CD14-positive monocyte (primary cell): ENCODE measurements at regions not wholly inside any gene's neighbourhood (a gene's known extent, or its start where the extent isn't known, plus 50 kb on each side); places are given as distances from the start of the nearest gene placed in this dataset.

ENCODE experiments used
- DNase-seq, 3 donors: peaks; one replicate each; pipeline ENCODE4 v3.0.0-alpha.2; 2011 to 2022
- H2AFZ ChIP-seq: 2 replicates; pipeline ENCODE4 v1.6.0; 2012; ENCODE audit warnings: mild to moderate bottlenecking, low read depth, low read length, inconsistent platforms; ENCODE audit not compliant: insufficient read depth, poor library complexity, severe bottlenecking
- H3K27ac ChIP-seq, 2 donors: 1 replicate in 1 of 2; 2 replicates in 1 of 2; pipeline ENCODE4 v1.5.1; 2012 to 2013; ENCODE audit warnings: low read length in 2 of 2, control low read depth in 1 of 2, inconsistent platforms in 1 of 2, low read depth in 1 of 2, mild to moderate bottlenecking in 1 of 2
- H3K27me3 ChIP-seq, 2 donors: one replicate each; pipeline versions ENCODE4 v1.6.0 to v1.6.1; 2011 to 2013; ENCODE audit warnings: low read length in 2 of 2; ENCODE audit not compliant: control insufficient read depth in 2 of 2, insufficient read depth in 2 of 2
- H3K36me3 ChIP-seq, 2 donors: replicated peaks in 1 of 2; 1 replicate in 1 of 2; 2 replicates in 1 of 2; pipeline versions ENCODE4 v1.5.1 to v1.6.1; 2012 to 2013; ENCODE audit warnings: low read length in 2 of 2, control low read depth in 1 of 2, inconsistent platforms in 1 of 2, mild to moderate bottlenecking in 1 of 2; ENCODE audit not compliant: insufficient read depth in 2 of 2, control insufficient read depth in 1 of 2
- H3K4me1 ChIP-seq, 2 donors: 1 replicate in 1 of 2; 2 replicates in 1 of 2; pipeline versions ENCODE4 v1.5.1 to v1.6.1; 2012 to 2013; ENCODE audit warnings: low read length in 2 of 2, control low read depth in 1 of 2, inconsistent platforms in 1 of 2, mild to moderate bottlenecking in 1 of 2, moderate library complexity in 1 of 2; ENCODE audit not compliant: insufficient read depth in 2 of 2, control insufficient read depth in 1 of 2
- H3K4me2 ChIP-seq: replicated peaks from 2 replicates; pipeline ENCODE3; 2012; ENCODE audit warnings: low read length, moderate library complexity, mild to moderate bottlenecking; ENCODE audit not compliant: poor library complexity, severe bottlenecking; ENCODE audit errors: extremely low read depth
- H3K4me3 ChIP-seq, 3 experiments: fragments of 200-600 bp in 1 of 3; sonication (generic) in 1 of 3; replicated peaks in 1 of 3; 1 replicate in 2 of 3; 2 replicates in 1 of 3; pipeline ENCODE4 v1.5.1; 2011 to 2013; ENCODE audit warnings: low read length in 3 of 3, mild to moderate bottlenecking in 3 of 3, control low read depth in 2 of 3, low read depth in 2 of 3, inconsistent platforms in 1 of 3, moderate library complexity in 1 of 3
- H3K79me2 ChIP-seq: 2 replicates; pipeline ENCODE4 v1.6.0; 2012; ENCODE audit warnings: mild to moderate bottlenecking, control low read depth, inconsistent platforms, low read length, moderate library complexity; ENCODE audit not compliant: insufficient read depth
- H3K9ac ChIP-seq: 2 replicates; pipeline ENCODE4 v1.6.0; 2017; ENCODE audit warnings: low read length, mild to moderate bottlenecking; ENCODE audit not compliant: insufficient read depth, poor library complexity, severe bottlenecking
- H3K9me3 ChIP-seq, 2 donors: replicated peaks in 1 of 2; 1 replicate in 1 of 2; 2 replicates in 1 of 2; pipeline versions ENCODE4 v1.5.1 to v1.6.1; 2012 to 2013; ENCODE audit warnings: low read length in 2 of 2, control low read depth in 1 of 2; ENCODE audit not compliant: control insufficient read depth in 1 of 2, insufficient read depth in 1 of 2
- H4K20me1 ChIP-seq: 2 replicates; pipeline ENCODE4 v1.6.0; 2012; ENCODE audit warnings: mild to moderate bottlenecking, low read length, control low read depth, moderate library complexity; ENCODE audit not compliant: insufficient read depth
- H3K27ac Mint-ChIP-seq, 7 donors: one replicate each; pipeline ENCODE4 v1.8.0; 2020; ENCODE audit warnings: mild to moderate bottlenecking in 7 of 7, mixed read lengths in 7 of 7, moderate library complexity in 6 of 7, inconsistent platforms in 2 of 7
- H3K27me3 Mint-ChIP-seq, 3 donors: one replicate each; pipeline ENCODE4 v1.8.0; 2021 to 2022; ENCODE audit warnings: low read depth in 3 of 3, mild to moderate bottlenecking in 3 of 3, mixed read lengths in 3 of 3, moderate library complexity in 3 of 3, inconsistent platforms in 1 of 3
- H3K36me3 Mint-ChIP-seq, 2 donors: one replicate each; pipeline ENCODE4 v1.8.0; 2020; ENCODE audit warnings: mixed read lengths in 2 of 2, inconsistent platforms in 1 of 2, mild to moderate bottlenecking in 1 of 2
- H3K4me1 Mint-ChIP-seq: one replicate; pipeline ENCODE4 v1.8.0; 2020; ENCODE audit warnings: mild to moderate bottlenecking, mixed read lengths
- H3K4me3 Mint-ChIP-seq, 2 donors: one replicate each; pipeline ENCODE4 v1.8.0; 2020; ENCODE audit warnings: mild to moderate bottlenecking in 2 of 2, mixed read lengths in 2 of 2, moderate library complexity in 1 of 2
- H3K9me3 Mint-ChIP-seq, 7 donors: one replicate each; pipeline ENCODE4 v1.8.0; 2020 to 2022; ENCODE audit warnings: mixed read lengths in 7 of 7, mild to moderate bottlenecking in 6 of 7, moderate library complexity in 6 of 7, inconsistent platforms in 2 of 7
- WGBS: methylation state at CpG from one replicate; pipeline ENCODE4 v1.1.5; 2013; ENCODE audit warnings: missing lambda C conversion rate; ENCODE audit not compliant: insufficient coverage; 5-methylcytosine and 5-hydroxymethylcytosine counted together
- intact Hi-C, 2 donors: fragments of 100-400 bp; cut with micrococcal nuclease; formaldehyde crosslinking; loops; one replicate each; pipeline versions ENCODE4 v1.15.0 to v1.15.1; 2023
- TF ChIP-seq, protein P1 (sequence below): fragments of 200-600 bp; IDR thresholded peaks from one replicate; pipeline ENCODE4 v1.8.0; 2022; ENCODE audit warnings: antibody characterized with exemption, mild to moderate bottlenecking

DNA sequence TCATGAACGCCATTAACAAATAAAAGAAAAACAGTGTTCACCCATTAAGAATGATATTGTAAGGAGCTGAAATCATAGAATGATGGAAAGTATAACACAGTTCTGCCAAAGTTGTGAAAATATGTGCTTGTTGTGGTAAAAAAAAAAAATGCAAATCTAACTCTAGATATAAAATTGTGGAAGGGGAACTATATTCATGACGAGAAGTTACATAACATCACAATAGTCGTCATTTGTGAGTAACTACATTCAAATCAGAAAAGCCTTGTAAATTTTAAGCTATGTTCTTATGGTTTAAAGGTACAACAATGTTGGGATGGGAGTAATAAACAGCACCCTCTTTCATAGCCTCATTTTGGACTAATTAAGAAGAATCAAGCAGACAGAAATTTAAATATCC, 57.6 kb upstream of the PRDM8 start:
- H3K27ac Mint-ChIP-seq = peak overlapping the region; percentile 92 to 96 (median 96)
- Histone ChIP-seq H4K20me1 (no peaks in the 10 kb centered on the region), H3K4me3 (peak overlapping the region in 2 of 3 experiments; percentile 5 to 39), H3K79me2 (no peaks in the 10 kb centered on the region), H3K4me2 (peak overlapping the region; percentile 57), H3K9me3 (no peaks in the 10 kb centered on the region), H3K27me3 (no peaks in the 10 kb centered on the region), H3K36me3 (no peaks in the 10 kb centered on the region), H2AFZ (no peak overlapping the region), H3K9ac (peak overlapping the region; percentile 51), H3K27ac (peak overlapping the region; percentile 46 to 94), H3K4me1 (peaks cover 41 to 51% of the 10 kb centered on the region in 2 donors)
- no peaks in the 10 kb centered on the region for H3K36me3 Mint-ChIP-seq
- H3K4me1 Mint-ChIP-seq = peaks cover 53% of the 10 kb centered on the region
- peak overlapping the region in 1 of 2 donors; percentile 60 for H3K4me3 Mint-ChIP-seq
- H3K9me3 Mint-ChIP-seq = no peaks in the 10 kb centered on the region
- TF ChIP-seq, protein P1, sequence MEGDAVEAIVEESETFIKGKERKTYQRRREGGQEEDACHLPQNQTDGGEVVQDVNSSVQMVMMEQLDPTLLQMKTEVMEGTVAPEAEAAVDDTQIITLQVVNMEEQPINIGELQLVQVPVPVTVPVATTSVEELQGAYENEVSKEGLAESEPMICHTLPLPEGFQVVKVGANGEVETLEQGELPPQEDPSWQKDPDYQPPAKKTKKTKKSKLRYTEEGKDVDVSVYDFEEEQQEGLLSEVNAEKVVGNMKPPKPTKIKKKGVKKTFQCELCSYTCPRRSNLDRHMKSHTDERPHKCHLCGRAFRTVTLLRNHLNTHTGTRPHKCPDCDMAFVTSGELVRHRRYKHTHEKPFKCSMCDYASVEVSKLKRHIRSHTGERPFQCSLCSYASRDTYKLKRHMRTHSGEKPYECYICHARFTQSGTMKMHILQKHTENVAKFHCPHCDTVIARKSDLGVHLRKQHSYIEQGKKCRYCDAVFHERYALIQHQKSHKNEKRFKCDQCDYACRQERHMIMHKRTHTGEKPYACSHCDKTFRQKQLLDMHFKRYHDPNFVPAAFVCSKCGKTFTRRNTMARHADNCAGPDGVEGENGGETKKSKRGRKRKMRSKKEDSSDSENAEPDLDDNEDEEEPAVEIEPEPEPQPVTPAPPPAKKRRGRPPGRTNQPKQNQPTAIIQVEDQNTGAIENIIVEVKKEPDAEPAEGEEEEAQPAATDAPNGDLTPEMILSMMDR = no peak
- H3K27me3 Mint-ChIP-seq = peaks cover 0 to 3% (median 2%) of the 10 kb centered on the region in 3 donors
- intact Hi-C loops = loop anchor here (5.0 kb wide), 3 partner anchors 43 to 67 kb away; partner anchors contain the start of gene ANTXR2 (in 1 of the 2)
- no CpG with 5 or more reads among the region's 3 CpGs for WGBS
- peak; percentile 73 to 83 (median 81) for DNase-seq

DNA sequence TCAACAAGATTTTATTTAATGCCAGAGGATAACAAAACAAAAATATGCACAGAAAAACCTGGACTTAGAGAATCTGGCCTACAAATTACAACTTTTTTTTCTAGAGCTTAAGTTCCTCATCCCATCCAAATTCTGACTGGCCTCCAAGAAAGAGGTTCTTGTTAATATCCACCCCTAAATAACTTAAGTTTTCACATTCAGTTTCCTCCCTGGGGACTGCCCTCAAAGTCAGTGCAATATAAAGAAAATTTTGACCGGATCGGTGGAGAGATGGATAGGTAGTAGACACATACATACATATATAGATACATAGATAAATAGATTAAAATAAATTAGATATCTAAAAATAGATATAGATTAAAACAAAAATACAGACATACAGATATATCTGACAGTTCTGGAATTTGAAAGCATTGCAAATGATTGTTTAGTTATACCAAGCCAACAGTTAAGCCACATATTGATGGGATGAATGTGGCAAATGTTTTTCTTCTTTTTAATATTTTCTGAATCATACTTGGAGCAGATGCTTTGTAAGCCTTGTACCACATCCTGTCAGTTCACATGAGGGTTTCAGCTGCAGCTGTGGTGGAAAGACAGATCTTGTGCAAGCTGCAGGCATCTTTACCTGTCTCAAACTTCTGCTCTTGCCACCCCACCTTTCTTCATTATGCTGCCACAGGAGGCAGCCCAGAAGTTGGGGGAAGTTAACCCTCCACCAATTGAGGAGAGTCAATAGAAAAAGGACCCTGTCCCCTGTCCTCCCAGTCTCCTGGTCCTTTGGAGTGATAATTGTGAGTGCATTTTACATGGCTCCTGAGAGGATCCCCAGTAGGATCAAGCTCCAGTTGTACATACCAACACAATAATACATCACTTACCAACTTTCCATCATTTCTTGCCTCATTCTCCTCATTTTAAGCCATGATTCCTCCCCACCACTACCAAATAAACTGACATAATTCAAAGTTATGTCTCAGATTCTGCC, 58.5 kb upstream of the PRDM8 start:
- Histone ChIP-seq H3K4me2 (peak overlapping the region; percentile 57), H3K36me3 (no peaks in the 10 kb centered on the region), H3K27ac (peak overlapping the region in 1 of 2 donors; percentile 94), H3K9me3 (no peaks in the 10 kb centered on the region), H3K27me3 (no peaks in the 10 kb centered on the region), H3K4me1 (peaks cover 35 to 44% of the 10 kb centered on the region in 2 donors), H3K79me2 (no peaks in the 10 kb centered on the region), H4K20me1 (no peaks in the 10 kb centered on the region), H3K9ac (no peak overlapping the region), H2AFZ (no peak overlapping the region), H3K4me3 (peak overlapping the region in 1 of 3 experiments; percentile 39)
- Mint-ChIP-seq H3K27ac (peak overlapping the region; percentile 92 to 96 (median 96)), H3K36me3 (no peaks in the 10 kb centered on the region), H3K9me3 (no peaks in the 10 kb centered on the region), H3K27me3 (peaks cover 0 to 2% (median 0%) of the 10 kb centered on the region in 3 donors), H3K4me1 (peaks cover 45% of the 10 kb centered on the region), H3K4me3 (peak overlapping the region in 1 of 2 donors; percentile 8)
- intact Hi-C loops = no loop called here
- TF ChIP-seq, protein P1 = no peak
- DNase-seq = peak in 2 of 3 donors; percentile 45 to 55
- no CpG with 5 or more reads among the region's 2 CpGs for WGBS
